Spleen (tissue), 7 donors: ENCODE measurements at regions not wholly inside any gene's neighbourhood (a gene's known extent, or its start where the extent isn't known, plus 50 kb on each side); places are given as distances from the start of the nearest gene placed in this dataset.

Experiments used
- CTCF ChIP-seq, 11 experiments: fragments of 200-600 bp in 7 of 11; fragments of 450-650 bp in 4 of 11; sonication (generic) in 4 of 11; IDR thresholded peaks in 8 of 11; conservative IDR thresholded peaks in 3 of 11; 1 replicate in 7 of 11; 2 replicates in 4 of 11; pipeline versions ENCODE4 v1.4.0 to v1.8.0; 2016 to 2021; ENCODE audit warnings: antibody characterized with exemption in 11 of 11, inconsistent platforms in 4 of 11, mild to moderate bottlenecking in 1 of 11
- POLR2A ChIP-seq, 3 donors: fragments of 450-650 bp; IDR thresholded peaks; one replicate each; pipeline ENCODE4 v1.5.1; 2017; ENCODE audit warnings: antibody characterized with exemption in 3 of 3, mild to moderate bottlenecking in 1 of 3
- POLR2AphosphoS5 ChIP-seq, 3 donors: sonication (generic); formaldehyde crosslinking; IDR thresholded peaks; one replicate each; pipeline ENCODE4 v1.5.1; 2017; ENCODE audit warnings: antibody characterized with exemption in 3 of 3
- donor health status: DM: no; HTN: no; CAD: no; lungs with moderate emphysema.
- donor health status: DM: no; HTN: no; CAD: no.
- donor health status: DM: no; HTN: no; CAD: no.

GRCh38 chr21:15430577-15430976, 299.2 kb upstream of the USP25 start:
- TF ChIP-seq CTCF (IDR thresholded peaks at IDR 0.05 in 8 of 11, conservative IDR thresholded peaks at IDR 0.05 in 3 of 11) (no peak), POLR2AphosphoS5 (IDR thresholded peaks at IDR 0.05) (no peak), POLR2A (IDR thresholded peaks at IDR 0.05) (no peak)
